HL-60 (cell line): ENCODE measurements at regions not wholly inside any gene's neighbourhood (a gene's known extent, or its start where the extent isn't known, plus 50 kb on each side); places are given as distances from the start of the nearest gene placed in this dataset.

ENCODE experiments used
- DNase-seq, 2 experiments: peaks; one replicate each; pipeline ENCODE4 v3.0.0-alpha.2; 2010 to 2020; ENCODE audit warnings: low read depth in 1 of 2, low spot score in 1 of 2
- H3K27ac ChIP-seq: fragments of 250-450 bp; sonication (Bioruptor Pico); replicated peaks from 2 replicates; pipeline ENCODE4 v1.5.1; 2020; ENCODE audit warnings: mild to moderate bottlenecking, moderate library complexity
- H3K27me3 ChIP-seq: fragments of 250-450 bp; sonication (Bioruptor Pico); 2 replicates; pipeline ENCODE4 v1.5.1; 2021; ENCODE audit warnings: mild to moderate bottlenecking, moderate library complexity; ENCODE audit not compliant: insufficient read depth, poor library complexity, severe bottlenecking
- H3K4me3 ChIP-seq: replicated peaks from 2 replicates; pipeline ENCODE4 v1.5.1; 2011; ENCODE audit warnings: mild to moderate bottlenecking, control low read depth, low read length; ENCODE audit not compliant: insufficient read depth
- GABPA ChIP-seq: IDR thresholded peaks from 2 replicates; pipeline ENCODE4 v1.6.1; 2012; ENCODE audit warnings: low read depth
- POLR2AphosphoS5 ChIP-seq: IDR thresholded peaks from 2 replicates; pipeline ENCODE4 v1.6.1; 2012; ENCODE audit warnings: low read depth
- SPI1 ChIP-seq: IDR thresholded peaks from 2 replicates; pipeline ENCODE4 v1.6.1; 2012; ENCODE audit warnings: low read depth, mild to moderate bottlenecking, borderline replicate concordance
- TF ChIP-seq, protein P1 (sequence below): IDR thresholded peaks from one replicate; pipeline ENCODE4 v1.5.1; 2011; ENCODE audit warnings: low read length, control low read depth, inconsistent platforms; ENCODE audit not compliant: insufficient read depth
- TF ChIP-seq, protein P2 (sequence below): IDR thresholded peaks from 2 replicates; pipeline ENCODE4 v1.6.1; 2012; ENCODE audit warnings: low read depth; ENCODE audit not compliant: insufficient replicate concordance

DNA sequence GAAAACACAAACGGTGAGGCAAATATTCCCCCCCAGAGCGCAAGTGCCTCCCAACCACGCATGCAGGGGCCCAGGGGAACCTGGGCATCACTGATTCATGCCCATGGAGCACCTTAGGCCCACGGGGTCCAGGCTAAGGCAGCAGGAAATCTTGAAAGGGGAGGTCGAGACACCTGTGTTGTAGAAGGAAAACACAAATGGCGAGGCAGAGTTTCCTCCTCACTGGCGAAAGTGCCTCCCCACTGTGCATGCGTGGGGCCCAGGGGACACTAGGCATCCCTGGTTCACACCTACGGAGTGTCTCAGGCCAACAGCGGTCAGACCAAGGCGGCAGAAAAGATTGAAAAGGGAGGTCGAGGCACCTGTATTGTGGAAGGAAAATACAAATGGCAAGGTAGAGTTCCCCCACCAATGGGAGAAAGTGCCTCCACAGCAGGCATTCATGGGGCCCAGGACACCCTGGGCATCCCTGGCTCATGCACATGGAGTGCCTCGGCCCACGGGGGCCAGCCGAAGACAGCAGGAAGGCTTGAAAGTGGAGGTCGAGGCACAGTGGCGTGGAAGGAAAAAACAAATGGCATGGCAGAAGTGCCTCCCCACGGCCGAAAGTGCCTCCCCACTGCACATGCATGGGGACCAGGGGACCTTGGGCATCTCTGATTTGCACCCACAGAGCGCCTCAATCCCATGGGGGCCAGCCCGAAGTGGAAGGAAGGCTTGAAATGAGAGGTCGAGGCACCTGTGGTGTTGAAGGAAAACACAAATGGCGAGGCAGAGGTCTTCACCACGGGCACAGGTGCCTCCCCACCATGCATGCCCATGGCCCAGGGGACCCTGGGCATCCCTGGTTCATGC lies 368.8 kb downstream of the ALG10 start:
- DNase-seq = no peak
- no peak overlapping the region for H3K4me3 ChIP-seq
- H3K27ac ChIP-seq = no peak overlapping the region
- TF ChIP-seq POLR2AphosphoS5 (no peak), SPI1 (no peak), GABPA (no peak)
- TF ChIP-seq, protein P1, sequence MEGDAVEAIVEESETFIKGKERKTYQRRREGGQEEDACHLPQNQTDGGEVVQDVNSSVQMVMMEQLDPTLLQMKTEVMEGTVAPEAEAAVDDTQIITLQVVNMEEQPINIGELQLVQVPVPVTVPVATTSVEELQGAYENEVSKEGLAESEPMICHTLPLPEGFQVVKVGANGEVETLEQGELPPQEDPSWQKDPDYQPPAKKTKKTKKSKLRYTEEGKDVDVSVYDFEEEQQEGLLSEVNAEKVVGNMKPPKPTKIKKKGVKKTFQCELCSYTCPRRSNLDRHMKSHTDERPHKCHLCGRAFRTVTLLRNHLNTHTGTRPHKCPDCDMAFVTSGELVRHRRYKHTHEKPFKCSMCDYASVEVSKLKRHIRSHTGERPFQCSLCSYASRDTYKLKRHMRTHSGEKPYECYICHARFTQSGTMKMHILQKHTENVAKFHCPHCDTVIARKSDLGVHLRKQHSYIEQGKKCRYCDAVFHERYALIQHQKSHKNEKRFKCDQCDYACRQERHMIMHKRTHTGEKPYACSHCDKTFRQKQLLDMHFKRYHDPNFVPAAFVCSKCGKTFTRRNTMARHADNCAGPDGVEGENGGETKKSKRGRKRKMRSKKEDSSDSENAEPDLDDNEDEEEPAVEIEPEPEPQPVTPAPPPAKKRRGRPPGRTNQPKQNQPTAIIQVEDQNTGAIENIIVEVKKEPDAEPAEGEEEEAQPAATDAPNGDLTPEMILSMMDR = no peak
- TF ChIP-seq, protein P2, sequence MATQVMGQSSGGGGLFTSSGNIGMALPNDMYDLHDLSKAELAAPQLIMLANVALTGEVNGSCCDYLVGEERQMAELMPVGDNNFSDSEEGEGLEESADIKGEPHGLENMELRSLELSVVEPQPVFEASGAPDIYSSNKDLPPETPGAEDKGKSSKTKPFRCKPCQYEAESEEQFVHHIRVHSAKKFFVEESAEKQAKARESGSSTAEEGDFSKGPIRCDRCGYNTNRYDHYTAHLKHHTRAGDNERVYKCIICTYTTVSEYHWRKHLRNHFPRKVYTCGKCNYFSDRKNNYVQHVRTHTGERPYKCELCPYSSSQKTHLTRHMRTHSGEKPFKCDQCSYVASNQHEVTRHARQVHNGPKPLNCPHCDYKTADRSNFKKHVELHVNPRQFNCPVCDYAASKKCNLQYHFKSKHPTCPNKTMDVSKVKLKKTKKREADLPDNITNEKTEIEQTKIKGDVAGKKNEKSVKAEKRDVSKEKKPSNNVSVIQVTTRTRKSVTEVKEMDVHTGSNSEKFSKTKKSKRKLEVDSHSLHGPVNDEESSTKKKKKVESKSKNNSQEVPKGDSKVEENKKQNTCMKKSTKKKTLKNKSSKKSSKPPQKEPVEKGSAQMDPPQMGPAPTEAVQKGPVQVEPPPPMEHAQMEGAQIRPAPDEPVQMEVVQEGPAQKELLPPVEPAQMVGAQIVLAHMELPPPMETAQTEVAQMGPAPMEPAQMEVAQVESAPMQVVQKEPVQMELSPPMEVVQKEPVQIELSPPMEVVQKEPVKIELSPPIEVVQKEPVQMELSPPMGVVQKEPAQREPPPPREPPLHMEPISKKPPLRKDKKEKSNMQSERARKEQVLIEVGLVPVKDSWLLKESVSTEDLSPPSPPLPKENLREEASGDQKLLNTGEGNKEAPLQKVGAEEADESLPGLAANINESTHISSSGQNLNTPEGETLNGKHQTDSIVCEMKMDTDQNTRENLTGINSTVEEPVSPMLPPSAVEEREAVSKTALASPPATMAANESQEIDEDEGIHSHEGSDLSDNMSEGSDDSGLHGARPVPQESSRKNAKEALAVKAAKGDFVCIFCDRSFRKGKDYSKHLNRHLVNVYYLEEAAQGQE = no peak
- H3K27me3 ChIP-seq = no peaks in the 10 kb centered on the region

DNA sequence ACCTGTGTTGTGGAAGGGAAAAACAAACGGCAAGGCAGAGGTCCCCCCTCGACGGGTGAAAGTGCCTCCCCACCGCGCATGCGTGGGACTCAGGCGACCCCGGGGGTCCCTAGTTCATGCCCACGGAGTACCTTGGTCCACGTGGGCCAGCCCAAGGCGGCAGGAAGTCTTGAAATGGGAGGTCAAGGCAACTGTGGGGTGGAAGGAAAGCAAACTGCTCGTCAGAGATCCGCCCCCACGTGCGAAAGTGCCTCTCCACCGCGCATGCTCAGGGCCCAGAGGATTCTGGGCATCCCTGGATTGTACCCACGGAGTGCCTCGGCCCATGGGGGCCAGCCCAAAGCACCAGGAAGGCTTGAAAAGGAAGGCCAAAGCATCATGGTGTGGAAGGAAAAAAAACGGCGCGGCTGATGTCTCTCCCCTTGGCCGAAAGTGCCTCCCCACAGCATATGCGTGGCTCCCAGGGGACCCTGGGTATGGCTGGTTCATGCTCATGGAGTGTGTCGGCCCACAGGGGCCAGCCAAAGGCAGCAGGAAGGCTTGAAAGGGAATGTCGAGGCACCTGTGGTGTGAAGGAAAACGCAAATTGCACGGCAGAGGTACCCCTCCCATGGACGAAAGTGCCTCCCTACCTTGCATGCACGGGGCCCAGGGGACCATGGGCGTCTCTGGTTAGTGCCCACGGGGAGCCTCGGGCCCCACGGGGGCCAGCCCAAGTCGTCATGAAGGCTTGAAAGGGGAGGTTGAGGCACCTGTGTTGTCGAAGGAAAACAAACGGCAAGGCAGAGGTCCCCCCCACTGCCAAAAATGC lies 369.7 kb downstream of the ALG10 start:
- no peak for DNase-seq
- TF ChIP-seq GABPA (no peak), POLR2AphosphoS5 (no peak), SPI1 (no peak)
- TF ChIP-seq, protein P2 = no peak
- TF ChIP-seq, protein P1 = no peak
- H3K4me3 ChIP-seq = no peak overlapping the region
- no peaks in the 10 kb centered on the region for H3K27me3 ChIP-seq
- H3K27ac ChIP-seq = no peak overlapping the region

DNA sequence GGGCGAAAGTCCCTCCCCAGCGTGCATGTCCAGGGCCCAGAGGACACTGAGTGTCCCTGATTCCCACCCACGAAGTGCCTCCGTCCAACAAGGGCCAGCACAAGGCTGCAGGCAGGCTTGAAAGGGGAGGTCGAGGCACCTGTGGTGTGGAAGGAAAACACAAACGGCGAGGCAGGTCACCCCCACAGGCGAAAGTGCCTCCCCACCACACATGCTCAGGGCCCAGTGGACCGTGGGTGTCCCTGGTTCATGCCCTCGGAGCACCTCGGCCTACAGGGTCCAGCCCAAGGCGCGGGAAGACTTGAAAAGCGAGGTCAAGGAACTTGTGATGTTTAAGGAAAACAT lies 370.4 kb downstream of the ALG10 start:
- DNase-seq = no peak
- H3K4me3 ChIP-seq = no peak overlapping the region
- H3K27ac ChIP-seq = no peak overlapping the region
- TF ChIP-seq, protein P1 = no peak
- TF ChIP-seq POLR2AphosphoS5 (no peak), GABPA (no peak), SPI1 (no peak)
- TF ChIP-seq, protein P2 = no peak
- H3K27me3 ChIP-seq = no peaks in the 10 kb centered on the region
